ENCODE measurements at regions not wholly inside any gene's neighbourhood (a gene's known extent, or its start where the extent isn't known, plus 50 kb on each side); places are given as distances from the start of the nearest gene placed in this dataset.

GRCh38 chr7:25966469-25966868 is 185.5 kb upstream of the NFE2L3 start:
- DNase-seq: no peak

DNA sequence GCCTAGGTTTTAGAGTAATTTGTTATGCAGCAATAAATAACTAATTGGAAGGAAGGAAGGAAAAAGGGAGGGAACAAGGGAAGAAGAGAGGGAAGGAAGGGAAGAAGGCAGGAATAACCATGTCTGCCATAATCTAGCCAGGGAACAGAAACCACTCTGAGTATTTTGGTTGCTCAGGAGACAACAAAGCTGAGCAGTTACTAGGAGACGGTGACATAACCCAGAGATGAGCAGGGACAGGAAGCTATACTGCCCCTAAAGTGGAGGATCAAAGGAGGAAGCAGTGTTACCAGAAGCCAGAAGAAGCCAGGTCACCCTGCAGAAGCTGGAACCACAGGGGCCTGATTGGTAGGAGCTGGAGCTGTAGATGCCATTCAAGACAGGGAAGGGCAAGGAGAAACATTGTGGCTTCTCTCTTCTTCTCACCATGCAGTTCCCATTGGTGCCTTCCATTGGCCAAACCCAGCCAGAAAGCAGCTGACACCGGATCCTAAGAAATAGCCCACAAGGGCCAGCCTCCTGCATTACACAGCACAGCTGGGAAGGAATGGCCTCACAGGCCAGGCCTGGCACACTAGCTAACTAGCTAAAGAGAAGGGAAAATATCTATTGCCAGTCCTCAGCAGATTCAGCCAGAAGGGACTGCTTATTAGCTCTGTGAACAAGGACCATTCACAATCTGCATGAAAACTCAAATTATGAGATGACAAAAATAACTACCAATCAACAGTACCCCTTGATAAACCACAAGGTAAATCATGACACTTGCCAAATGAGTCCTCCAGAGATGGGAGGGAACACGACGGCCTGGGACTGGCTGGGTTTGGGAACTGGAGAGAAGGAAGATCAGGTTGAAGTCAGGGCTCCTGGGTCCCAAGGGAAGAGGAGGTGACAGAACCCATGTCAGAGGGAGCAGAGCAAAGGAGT is 184.5 kb upstream of the NFE2L3 start:
- peak; percentile 14 for DNase-seq

DNA sequence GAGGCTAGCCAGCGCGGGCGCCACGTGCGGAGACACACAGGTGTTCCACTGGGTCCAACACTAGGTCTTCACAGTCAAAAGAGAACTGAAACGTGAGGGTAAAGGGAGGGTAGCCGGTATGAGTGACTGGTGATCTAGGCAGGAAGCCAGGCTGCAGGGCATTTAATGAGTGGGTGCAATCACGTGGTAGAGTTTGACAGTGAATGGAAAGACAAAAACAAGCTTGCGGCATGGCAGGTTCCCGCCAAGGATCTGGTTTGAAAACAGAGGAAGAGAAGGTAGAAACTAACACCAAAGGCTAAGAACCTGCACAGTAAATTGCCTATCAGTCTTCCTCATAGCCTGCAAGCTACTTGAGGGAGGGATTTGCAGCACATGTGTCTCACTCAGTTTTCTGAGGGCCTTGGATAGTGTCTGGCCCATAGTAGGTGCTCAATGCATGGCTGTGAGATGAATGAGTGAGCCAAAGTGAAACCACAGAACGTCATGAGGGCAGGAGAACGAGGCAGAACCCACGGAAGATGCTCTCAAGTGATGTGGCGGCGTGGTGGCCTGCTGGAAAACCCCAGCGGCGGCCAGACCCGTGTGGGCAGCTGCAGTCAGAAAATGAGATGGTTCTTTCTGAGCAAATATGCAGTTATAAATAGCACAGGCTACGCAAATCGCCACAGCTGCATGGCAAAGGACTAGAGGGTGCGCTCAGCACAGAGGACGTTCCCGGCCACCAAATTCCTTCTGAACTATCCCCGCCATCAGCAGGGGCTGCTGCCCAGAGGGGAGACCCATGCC is 183.6 kb upstream of the NFE2L3 start:
- peak; percentile 38 for DNase-seq

DNA sequence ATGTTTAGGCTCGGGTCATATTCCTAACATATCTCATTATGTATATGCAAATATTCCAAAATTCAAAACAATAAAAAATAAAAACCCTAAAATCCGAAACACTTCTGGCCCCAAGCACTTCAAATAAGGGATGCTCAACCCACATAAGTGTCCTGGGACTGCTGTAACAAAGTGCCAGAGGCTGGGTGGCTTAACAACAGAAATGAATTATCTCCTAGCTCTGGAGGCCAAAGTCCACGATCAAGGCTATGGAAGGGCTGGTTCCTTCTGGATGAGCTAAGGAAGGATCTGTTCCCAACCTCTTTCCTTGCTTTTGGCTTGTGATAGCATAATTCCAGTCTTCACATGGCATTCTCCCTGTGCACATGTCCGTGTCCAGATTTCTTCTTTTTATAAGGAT is 181.6 kb upstream of the NFE2L3 start:
- no peak for DNase-seq

DNA sequence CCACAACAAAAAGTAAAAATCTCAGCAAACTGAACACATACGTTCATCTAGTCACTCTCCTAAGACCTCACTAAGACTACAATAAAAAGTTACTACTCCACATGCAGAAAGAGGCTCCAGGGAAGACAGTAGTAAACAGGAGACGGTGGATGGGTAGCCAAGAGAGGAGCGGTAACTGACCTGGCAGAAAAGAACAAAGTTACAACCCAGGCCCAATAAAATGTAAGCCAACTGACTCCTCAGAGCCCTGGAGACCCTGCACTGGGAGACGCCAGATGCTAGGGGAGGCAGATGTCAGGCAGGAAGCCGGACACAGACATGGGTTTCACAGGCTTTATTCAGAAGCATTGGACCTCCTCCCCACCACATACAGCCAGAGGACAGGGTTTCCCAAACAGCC is 181.1 kb upstream of the NFE2L3 start:
- no peak for DNase-seq

GRCh38 chr7:25976630-25977029 is 175.4 kb upstream of the NFE2L3 start:
- DNase-seq: no peak

GRCh38 chr7:25978466-25978865 is 173.5 kb upstream of the NFE2L3 start:
- DNase-seq: no peak

GRCh38 chr7:25979605-25980004 is 172.4 kb upstream of the NFE2L3 start:
- no peak for DNase-seq

DNA sequence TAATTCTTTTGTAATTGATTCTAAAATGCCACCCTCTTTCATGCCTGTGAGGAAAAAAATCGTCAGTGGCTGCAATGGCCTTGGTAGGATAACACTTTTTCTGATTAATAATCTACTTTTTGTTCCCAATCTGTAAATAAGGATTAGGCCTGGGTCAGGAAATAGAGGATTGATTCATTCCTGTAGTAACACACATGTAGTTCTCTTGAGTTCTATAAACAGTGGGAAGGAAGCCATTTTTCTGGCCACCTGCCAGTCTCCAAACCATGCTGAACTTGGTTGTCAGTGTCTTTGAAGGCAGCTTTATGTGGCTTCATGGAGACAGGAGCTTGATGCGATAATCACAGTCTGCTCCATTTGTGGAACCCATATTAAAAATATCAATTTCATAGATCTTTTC is 169.3 kb upstream of the NFE2L3 start:
- no peak for DNase-seq

- no peak for DNase-seq
Measured at GRCh38 chr7:25985196-25985595, 166.8 kb upstream of the NFE2L3 start.

DNA sequence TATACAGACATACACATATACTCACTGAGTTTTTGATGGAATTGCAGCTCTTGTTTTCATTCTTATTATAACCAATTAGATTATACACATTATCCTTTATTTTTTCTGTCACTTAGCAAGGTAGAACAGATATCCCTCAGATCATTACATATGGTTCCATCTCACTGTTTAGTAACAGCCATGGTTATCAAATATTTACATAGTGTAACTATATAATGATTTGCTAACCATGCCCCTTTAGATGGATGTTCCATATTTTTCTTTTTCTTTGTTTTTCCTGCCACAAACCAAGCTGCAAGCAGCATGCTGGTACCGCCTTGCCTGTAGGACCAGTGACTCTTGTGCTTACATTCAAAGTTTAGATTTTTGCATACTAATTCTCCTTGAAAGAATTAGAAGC is 163.4 kb upstream of the NFE2L3 start:
- no peak for DNase-seq

GRCh38 chr7:25989140-25989705 is 162.8 kb upstream of the NFE2L3 start:
- no peak for DNase-seq

DNA sequence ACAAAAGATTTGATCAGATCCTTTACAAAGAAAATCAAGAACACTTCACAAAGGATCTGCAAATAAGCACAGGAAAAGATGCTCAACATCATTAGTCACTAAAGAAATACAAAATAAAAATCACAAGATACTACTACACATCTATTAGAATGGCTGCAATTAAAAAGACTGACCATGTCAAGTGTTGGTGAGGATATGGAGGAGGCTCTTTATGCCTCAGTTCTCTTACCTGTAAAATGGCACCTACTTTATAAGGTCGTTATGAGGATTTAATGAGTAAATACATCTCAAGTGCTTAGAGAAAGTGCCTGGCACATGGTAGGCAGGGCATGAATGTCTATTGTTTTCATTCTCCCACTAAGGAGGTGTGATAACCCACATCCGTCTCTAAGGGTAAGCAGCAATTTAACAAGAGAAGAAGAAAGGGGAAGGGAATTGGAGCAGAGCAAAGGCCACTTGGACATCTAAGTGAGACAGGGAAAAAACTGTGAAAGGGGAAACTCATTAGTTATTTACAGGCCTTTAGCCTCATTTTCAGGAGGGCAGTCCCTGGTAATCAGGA is 157.5 kb upstream of the NFE2L3 start:
- peak; percentile 25 for DNase-seq

- no peak for DNase-seq
Measured at GRCh38 chr7:25995216-25995615, 156.8 kb upstream of the NFE2L3 start.

GRCh38 chr7:25996006-25996408 is 156.0 kb upstream of the NFE2L3 start:
- no peak for DNase-seq

- no peak for DNase-seq
Measured at GRCh38 chr7:25998499-25998898, 153.5 kb upstream of the NFE2L3 start.

DNA sequence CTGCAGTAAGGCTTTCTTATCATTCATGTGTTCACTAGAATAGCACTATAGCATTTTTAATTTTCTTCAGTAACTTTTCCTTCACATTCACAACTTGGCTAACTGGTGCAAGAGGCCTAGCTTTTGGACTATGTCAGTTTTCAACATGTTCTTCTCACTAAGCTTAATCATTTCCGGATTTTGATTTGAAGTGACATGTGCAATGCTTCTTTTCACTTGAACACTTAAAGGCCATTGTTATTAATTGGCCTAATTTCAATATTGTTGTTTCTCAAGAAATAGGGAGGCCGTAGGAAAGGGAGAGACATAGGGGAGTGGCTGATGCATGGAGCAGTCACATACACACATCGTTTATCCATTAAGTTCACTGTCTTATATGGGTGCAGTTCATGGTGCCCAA is 151.2 kb upstream of the NFE2L3 start:
- DNase-seq: no peak

DNA sequence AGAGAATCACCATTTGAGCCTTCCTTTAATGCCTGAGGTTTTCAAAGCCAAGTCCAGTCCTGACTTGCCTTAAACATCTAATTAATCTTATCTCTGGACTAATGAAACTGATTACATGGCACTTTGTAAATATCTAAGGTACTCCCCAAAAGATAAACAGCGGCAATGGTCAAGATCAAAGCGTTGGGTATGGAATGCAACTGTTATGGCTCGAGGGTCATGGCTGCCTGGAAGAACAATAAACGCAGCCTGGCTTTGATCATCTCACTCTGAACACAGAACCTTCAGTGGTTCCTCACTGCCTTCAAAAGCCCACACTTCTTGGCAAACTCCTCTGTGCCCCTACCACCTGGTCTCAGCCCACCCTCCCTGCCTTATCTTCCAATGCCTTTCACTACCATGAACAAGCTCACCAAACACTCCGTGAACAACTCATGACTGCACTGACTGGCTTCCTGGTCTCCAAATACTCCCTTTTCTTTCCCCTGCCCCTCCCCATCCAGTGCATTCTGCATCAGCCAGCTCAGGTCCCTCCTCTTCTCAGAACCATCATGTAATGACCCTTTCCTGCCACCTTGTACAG is 150.2 kb upstream of the NFE2L3 start:
- DNase-seq: no peak

- DNase-seq: no peak
Measured at GRCh38 chr7:26005683-26006410, 146.2 kb upstream of the NFE2L3 start.

GRCh38 chr7:26006426-26006825 is 145.6 kb upstream of the NFE2L3 start:
- no peak for DNase-seq

DNA sequence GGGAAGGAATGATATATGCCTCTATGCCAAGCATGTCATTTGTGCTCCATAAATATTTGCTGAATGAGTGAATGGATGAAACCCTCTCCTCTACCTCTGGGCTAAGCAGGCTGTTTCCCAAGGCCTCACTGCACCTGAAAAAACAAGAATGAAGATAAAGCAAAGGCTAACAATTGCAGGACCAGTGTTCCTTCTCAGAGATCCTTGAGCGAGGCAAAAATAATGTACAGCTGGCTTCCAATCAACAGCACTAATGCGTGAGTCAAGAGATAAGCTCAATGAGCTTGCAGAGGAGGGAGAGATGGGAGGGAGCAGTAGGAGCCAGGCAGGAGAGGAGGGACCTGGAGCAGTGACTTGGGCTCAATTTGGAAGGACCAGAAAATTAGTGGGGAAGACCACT is 144.5 kb upstream of the NFE2L3 start:
- DNase-seq: no peak

DNA sequence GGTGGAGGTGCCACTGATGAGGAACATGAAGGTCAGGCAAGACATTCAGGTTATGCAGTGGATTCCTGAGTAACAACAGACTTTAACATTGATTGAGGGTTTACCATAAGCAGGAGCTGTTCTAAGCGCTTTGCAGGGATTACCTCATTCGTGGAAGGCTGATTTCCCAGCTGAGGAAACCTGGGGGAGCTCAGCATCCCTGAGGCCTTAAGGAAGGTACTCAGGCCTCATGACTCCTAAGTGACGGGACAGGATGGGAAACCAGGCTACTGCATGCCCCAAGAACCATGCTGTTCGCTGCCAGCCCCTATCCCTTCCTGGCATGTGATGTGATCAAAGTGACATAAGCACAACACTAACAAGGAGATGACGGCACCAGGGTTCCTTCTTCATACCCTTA is 143.6 kb upstream of the NFE2L3 start:
- DNase-seq: no peak
